Uterus (tissue), 2 donors: ENCODE measurements at regions not wholly inside any gene's neighbourhood (a gene's known extent, or its start where the extent isn't known, plus 50 kb on each side); places are given as distances from the start of the nearest gene placed in this dataset.

ENCODE experiments used
- CTCF ChIP-seq, 4 experiments: fragments of 200-600 bp in 2 of 4; fragments of 450-650 bp in 2 of 4; sonication (generic) in 2 of 4; IDR thresholded peaks; one replicate each; pipeline ENCODE4 v1.5.1; 2016 to 2019; ENCODE audit warnings: antibody characterized with exemption in 4 of 4, mild to moderate bottlenecking in 2 of 4, moderate library complexity in 1 of 4
- POLR2A ChIP-seq, 2 donors: fragments of 450-650 bp; IDR thresholded peaks; one replicate each; pipeline ENCODE4 v1.6.1; 2016; ENCODE audit warnings: antibody characterized with exemption in 2 of 2, mild to moderate bottlenecking in 1 of 2, moderate library complexity in 1 of 2

GRCh38 chr19:20273376-20273775 is 106.4 kb downstream of the ZNF486 start:
- TF ChIP-seq CTCF (IDR thresholded peaks at IDR 0.05) = no peak
- TF ChIP-seq POLR2A (IDR thresholded peaks at IDR 0.05) = no peak
